ENCODE measurements at regions not wholly inside any gene's neighbourhood (a gene's known extent, or its start where the extent isn't known, plus 50 kb on each side); places are given as distances from the start of the nearest gene placed in this dataset.
"Not testable (repeated sequence)": the region's sequence is repeated elsewhere in the genome, so short reads cannot be mapped to it uniquely, and the experiment has no call there.

GRCh38 chr12:94916663-94917062 lies 86.8 kb downstream of the NDUFA12 start:
- Histone ChIP-seq H3K4me1 (no peaks in the 10 kb centered on the region), H3K9me3 (no peaks in the 10 kb centered on the region), H3K36me3 (no peaks in the 10 kb centered on the region), H3K27me3 (no peaks in the 10 kb centered on the region), H3K27ac (no peak overlapping the region), H3K4me3 (no peak overlapping the region)
- DNase-seq (ENCODE audit: low spot score in 2 of 2): no peak
- TF ChIP-seq, protein P1, sequence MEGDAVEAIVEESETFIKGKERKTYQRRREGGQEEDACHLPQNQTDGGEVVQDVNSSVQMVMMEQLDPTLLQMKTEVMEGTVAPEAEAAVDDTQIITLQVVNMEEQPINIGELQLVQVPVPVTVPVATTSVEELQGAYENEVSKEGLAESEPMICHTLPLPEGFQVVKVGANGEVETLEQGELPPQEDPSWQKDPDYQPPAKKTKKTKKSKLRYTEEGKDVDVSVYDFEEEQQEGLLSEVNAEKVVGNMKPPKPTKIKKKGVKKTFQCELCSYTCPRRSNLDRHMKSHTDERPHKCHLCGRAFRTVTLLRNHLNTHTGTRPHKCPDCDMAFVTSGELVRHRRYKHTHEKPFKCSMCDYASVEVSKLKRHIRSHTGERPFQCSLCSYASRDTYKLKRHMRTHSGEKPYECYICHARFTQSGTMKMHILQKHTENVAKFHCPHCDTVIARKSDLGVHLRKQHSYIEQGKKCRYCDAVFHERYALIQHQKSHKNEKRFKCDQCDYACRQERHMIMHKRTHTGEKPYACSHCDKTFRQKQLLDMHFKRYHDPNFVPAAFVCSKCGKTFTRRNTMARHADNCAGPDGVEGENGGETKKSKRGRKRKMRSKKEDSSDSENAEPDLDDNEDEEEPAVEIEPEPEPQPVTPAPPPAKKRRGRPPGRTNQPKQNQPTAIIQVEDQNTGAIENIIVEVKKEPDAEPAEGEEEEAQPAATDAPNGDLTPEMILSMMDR (IDR thresholded peaks at IDR 0.05): no peak
- intact Hi-C loops (cut with DNase I): no loop called here

GRCh38 chr12:94909663-94910062 lies 93.8 kb downstream of the NDUFA12 start:
- intact Hi-C loops (cut with DNase I): no loop called here
- no peak overlapping the region for H3K27ac ChIP-seq
- no peak overlapping the region for H3K4me3 ChIP-seq
- no peaks in the 10 kb centered on the region for H3K36me3 ChIP-seq
- no peak for DNase-seq (ENCODE audit: low spot score in 2 of 2)
- no peaks in the 10 kb centered on the region for H3K9me3 ChIP-seq
- no peaks in the 10 kb centered on the region for H3K4me1 ChIP-seq
- TF ChIP-seq, protein P1 (IDR thresholded peaks at IDR 0.05): no peak
- H3K27me3 ChIP-seq: no peaks in the 10 kb centered on the region

DNA sequence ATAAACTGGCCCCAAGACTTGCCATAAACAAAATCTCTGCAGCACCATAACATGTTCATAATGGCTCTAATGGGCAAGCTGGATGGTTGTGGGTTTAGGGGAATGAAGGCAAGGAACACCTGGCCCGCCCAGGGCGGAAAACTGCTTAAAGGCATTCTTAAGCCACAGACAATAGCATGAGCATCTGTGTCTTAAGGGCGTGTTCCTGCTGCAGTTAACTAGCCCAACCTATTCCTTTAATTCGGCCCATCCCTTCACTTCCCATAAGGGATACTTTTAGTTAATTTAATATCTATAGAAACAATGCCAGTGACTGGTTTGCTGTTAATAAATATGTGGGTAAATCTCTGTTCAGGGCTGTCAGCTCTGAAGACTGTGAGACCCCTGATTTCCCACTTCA lies 97.7 kb downstream of the NDUFA12 start:
- H3K36me3 ChIP-seq; H3K27me3 ChIP-seq; H3K4me3 ChIP-seq; DNase-seq (ENCODE audit: low spot score in 2 of 2); H3K27ac ChIP-seq; H3K4me1 ChIP-seq; H3K9me3 ChIP-seq; intact Hi-C loops (cut with DNase I): not testable (repeated sequence)

- intact Hi-C loops (cut with DNase I): no loop called here
- TF ChIP-seq, protein P1 (IDR thresholded peaks at IDR 0.05): no peak
- Histone ChIP-seq H3K27me3 (no peaks in the 10 kb centered on the region), H3K36me3 (no peaks in the 10 kb centered on the region), H3K27ac (no peak overlapping the region), H3K4me3 (no peak overlapping the region), H3K9me3 (no peaks in the 10 kb centered on the region), H3K4me1 (no peaks in the 10 kb centered on the region)
- DNase-seq (ENCODE audit: low spot score in 2 of 2): no peak
Observed at GRCh38 chr12:94900496-94900895, 103.0 kb downstream of the NDUFA12 start.

GRCh38 chr12:94898388-94898787 lies 105.1 kb downstream of the NDUFA12 start:
- H3K27me3 ChIP-seq: no peaks in the 10 kb centered on the region
- no peaks in the 10 kb centered on the region for H3K4me1 ChIP-seq
- H3K36me3 ChIP-seq: no peaks in the 10 kb centered on the region
- no peak overlapping the region for H3K27ac ChIP-seq
- H3K9me3 ChIP-seq: no peaks in the 10 kb centered on the region
- TF ChIP-seq, protein P1 (IDR thresholded peaks at IDR 0.05): no peak
- intact Hi-C loops (cut with DNase I): no loop called here
- no peak for DNase-seq (ENCODE audit: low spot score in 2 of 2)
- H3K4me3 ChIP-seq: no peak overlapping the region

DNA sequence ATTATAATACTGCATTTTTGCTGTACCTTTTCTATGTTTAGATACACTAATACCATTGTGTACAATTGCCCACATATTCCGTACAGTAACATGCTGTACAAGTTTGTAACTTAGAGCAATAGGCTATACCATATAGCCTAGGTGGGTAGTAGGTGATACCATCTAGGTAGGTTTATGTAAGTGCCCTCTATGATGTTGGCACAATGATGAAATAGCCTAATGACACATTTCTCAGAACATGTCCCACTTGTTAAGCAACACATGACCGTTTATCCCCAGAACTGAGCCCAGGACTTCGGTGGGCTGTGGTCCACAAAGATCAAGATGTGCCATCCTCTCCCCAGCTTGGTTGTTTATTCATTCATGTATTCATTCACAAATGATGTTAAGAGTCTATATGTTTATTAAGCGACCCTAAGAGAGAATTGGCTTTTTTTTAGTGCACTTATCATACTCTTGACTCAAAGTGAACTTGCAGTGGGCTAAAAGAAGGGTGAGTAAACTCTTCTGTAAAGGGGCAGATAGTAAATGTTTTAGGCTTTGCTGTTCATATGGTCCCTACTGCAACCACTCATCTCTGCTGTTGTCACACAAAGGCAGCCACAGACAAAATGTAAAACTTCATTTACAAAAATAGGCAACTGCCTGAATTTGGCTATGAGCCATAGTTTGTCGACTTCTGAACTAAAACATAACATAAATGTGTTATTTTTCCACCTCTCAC lies 110.8 kb downstream of the NDUFA12 start:
- Histone ChIP-seq H3K27ac (no peak overlapping the region), H3K9me3 (no peaks in the 10 kb centered on the region), H3K4me1 (no peaks in the 10 kb centered on the region), H3K4me3 (no peak overlapping the region), H3K27me3 (no peaks in the 10 kb centered on the region), H3K36me3 (no peaks in the 10 kb centered on the region)
- TF ChIP-seq, protein P1 (IDR thresholded peaks at IDR 0.05): no peak
- DNase-seq (ENCODE audit: low spot score in 2 of 2): no peak
- intact Hi-C loops (cut with DNase I): no loop called here

Data from ascending aorta (tissue), 2 donors.